HFFc6 (cell line): ENCODE measurements at regions not wholly inside any gene's neighbourhood (a gene's known extent, or its start where the extent isn't known, plus 50 kb on each side); places are given as distances from the start of the nearest gene placed in this dataset.

Experiments used
- DNase-seq: peaks from one replicate; pipeline ENCODE4 v3.0.0-alpha.2; 2018
- H3K27ac Mint-ChIP-seq: 2 replicates; pipeline ENCODE4 v1.8.0; 2020; ENCODE audit warnings: mild to moderate bottlenecking, mixed read lengths
- H3K27me3 Mint-ChIP-seq: 2 replicates; pipeline ENCODE4 v1.8.0; 2021; ENCODE audit warnings: mild to moderate bottlenecking, moderate library complexity, mixed read lengths; ENCODE audit not compliant: insufficient read depth
- H3K36me3 Mint-ChIP-seq: 2 replicates; pipeline ENCODE4 v1.8.0; 2021; ENCODE audit warnings: low read depth, mixed read lengths
- H3K4me1 Mint-ChIP-seq: 2 replicates; pipeline ENCODE4 v1.8.0; 2020; ENCODE audit warnings: low read depth, mixed read lengths
- H3K4me3 Mint-ChIP-seq: 2 replicates; pipeline ENCODE4 v1.8.0; 2020; ENCODE audit warnings: mild to moderate bottlenecking, moderate library complexity, mixed read lengths
- H3K9me3 Mint-ChIP-seq: 2 replicates; pipeline ENCODE4 v1.8.0; 2020; ENCODE audit warnings: mild to moderate bottlenecking, mixed read lengths
- CTCF ChIP-seq: fragments of 200-600 bp; sonication (generic); IDR thresholded peaks from 2 replicates; pipeline ENCODE4 v1.5.0; 2021; ENCODE audit warnings: antibody characterized with exemption, mild to moderate bottlenecking

GRCh38 chr2:193751299-193751698 lies 1556.6 kb upstream of the TMEFF2 start:
- no peaks in the 10 kb centered on the region for H3K36me3 Mint-ChIP-seq
- H3K27me3 Mint-ChIP-seq, result no peaks in the 10 kb centered on the region
- H3K9me3 Mint-ChIP-seq, result peaks cover 16% of the 10 kb centered on the region
- H3K27ac Mint-ChIP-seq, result no peak overlapping the region
- no peak for DNase-seq
- no peaks in the 10 kb centered on the region for H3K4me1 Mint-ChIP-seq
- H3K4me3 Mint-ChIP-seq, result no peak overlapping the region
- no peak for TF ChIP-seq CTCF

- Mint-ChIP-seq H3K9me3 (peaks cover 9% of the 10 kb centered on the region), H3K36me3 (no peaks in the 10 kb centered on the region), H3K27ac (no peak overlapping the region), H3K4me3 (no peak overlapping the region), H3K27me3 (no peaks in the 10 kb centered on the region), H3K4me1 (no peaks in the 10 kb centered on the region)
- DNase-seq, result no peak
- no peak for TF ChIP-seq CTCF
Observed at GRCh38 chr2:193749485-193749884, 1554.8 kb upstream of the TMEFF2 start.

- no peaks in the 10 kb centered on the region for H3K4me1 Mint-ChIP-seq
- H3K4me3 Mint-ChIP-seq, result no peak overlapping the region
- no peak for DNase-seq
- TF ChIP-seq CTCF, result no peak
- no peak overlapping the region for H3K27ac Mint-ChIP-seq
- H3K36me3 Mint-ChIP-seq, result no peaks in the 10 kb centered on the region
- H3K27me3 Mint-ChIP-seq, result peaks cover 2% of the 10 kb centered on the region; the same call in 1 of the 2 replicates
- peaks cover 40% of the 10 kb centered on the region for H3K9me3 Mint-ChIP-seq
Observed at GRCh38 chr2:193743089-193743488, 1548.4 kb upstream of the TMEFF2 start.

GRCh38 chr2:193738892-193739291 lies 1544.2 kb upstream of the TMEFF2 start:
- Mint-ChIP-seq H3K27ac (no peak overlapping the region), H3K27me3 (peaks cover 2% of the 10 kb centered on the region; the same call in 1 of the 2 replicates), H3K9me3 (peaks cover 39% of the 10 kb centered on the region), H3K4me1 (no peaks in the 10 kb centered on the region), H3K36me3 (no peaks in the 10 kb centered on the region), H3K4me3 (no peak overlapping the region)
- DNase-seq, result no peak
- TF ChIP-seq CTCF, result no peak

GRCh38 chr2:193712912-193713311 lies 1518.2 kb upstream of the TMEFF2 start:
- no peak overlapping the region for H3K4me3 Mint-ChIP-seq
- H3K27me3 Mint-ChIP-seq, result no peaks in the 10 kb centered on the region; the same call in 1 of the 2 replicates
- H3K36me3 Mint-ChIP-seq, result no peaks in the 10 kb centered on the region
- no peaks in the 10 kb centered on the region for H3K4me1 Mint-ChIP-seq
- H3K27ac Mint-ChIP-seq, result no peak overlapping the region
- no peak for DNase-seq
- no peak for TF ChIP-seq CTCF
- H3K9me3 Mint-ChIP-seq, result peaks cover 38% of the 10 kb centered on the region

GRCh38 chr2:193703411-193703810 lies 1508.7 kb upstream of the TMEFF2 start:
- H3K9me3 Mint-ChIP-seq, result peaks cover 28% of the 10 kb centered on the region
- DNase-seq, result no peak
- no peaks in the 10 kb centered on the region for H3K4me1 Mint-ChIP-seq
- no peaks in the 10 kb centered on the region; the same call in 1 of the 2 replicates for H3K27me3 Mint-ChIP-seq
- H3K36me3 Mint-ChIP-seq, result no peaks in the 10 kb centered on the region
- no peak overlapping the region for H3K4me3 Mint-ChIP-seq
- TF ChIP-seq CTCF, result no peak
- H3K27ac Mint-ChIP-seq, result no peak overlapping the region
